Ovary (tissue), 7 donors: ENCODE measurements at regions not wholly inside any gene's neighbourhood (a gene's known extent, or its start where the extent isn't known, plus 50 kb on each side); places are given as distances from the start of the nearest gene placed in this dataset.
"Not testable (repeated sequence)": the region's sequence is repeated elsewhere in the genome, so short reads cannot be mapped to it uniquely, and the experiment has no call there.

ENCODE experiments used
- DNase-seq, 5 donors: peaks; one replicate each; pipeline ENCODE4 v3.0.0-alpha.2; 2019 to 2020
- H3K27ac ChIP-seq, 2 donors: fragments of 200-600 bp; one replicate each; pipeline versions ENCODE4 v1.5.1 to v1.8.0; 2019 to 2022
- H3K27me3 ChIP-seq: fragments of 200-600 bp; one replicate; pipeline ENCODE4 v1.8.0; 2022
- H3K36me3 ChIP-seq: fragments of 200-600 bp; sonication (generic); one replicate; pipeline ENCODE4 v1.5.1; 2019
- H3K4me1 ChIP-seq: one replicate; pipeline ENCODE4 v1.8.1; 2013; ENCODE audit warnings: mild to moderate bottlenecking, moderate library complexity; ENCODE audit not compliant: insufficient read depth
- H3K4me3 ChIP-seq: fragments of 200-600 bp; sonication (generic); one replicate; pipeline ENCODE4 v1.5.1; 2017
- H3K9me3 ChIP-seq, 2 donors: fragments of 200-600 bp in 1 of 2; sonication (generic) in 1 of 2; one replicate each; pipeline versions ENCODE4 v1.5.1 to v1.8.1; 2013 to 2019; ENCODE audit warnings: mild to moderate bottlenecking in 1 of 2, moderate library complexity in 1 of 2
- CTCF ChIP-seq, 3 donors: fragments of 450-650 bp in 2 of 3; fragments of 200-600 bp in 1 of 3; IDR thresholded peaks; one replicate each; pipeline versions ENCODE4 v1.5.1 to v1.8.0; 2016 to 2022; ENCODE audit warnings: antibody characterized with exemption in 3 of 3, mild to moderate bottlenecking in 1 of 3
- EP300 ChIP-seq: sonication (generic); formaldehyde crosslinking; IDR thresholded peaks from one replicate; pipeline ENCODE4 v1.6.1; 2017; ENCODE audit warnings: antibody characterized with exemption
- POLR2A ChIP-seq: fragments of 450-650 bp; IDR thresholded peaks from one replicate; pipeline ENCODE4 v1.6.1; 2017; ENCODE audit warnings: antibody characterized with exemption, mild to moderate bottlenecking, moderate library complexity
- WGBS, 3 donors: extraction: QIAGEN DNeasy Blood & Tissue Kit in 1 of 3; methylation state at CpG; one replicate each; pipeline versions ENCODE4 v1.1.5 to v1.1.7; 2013 to 2017; 5-methylcytosine and 5-hydroxymethylcytosine counted together
- intact Hi-C, 4 donors: fragments of 100-400 bp; cut with DNase I; formaldehyde crosslinking; loops; one replicate each; pipeline versions ENCODE4 v1.11.0 to v1.15.1; 2022 to 2023
- donor health status: DM: no; HTN: no; CAD: no; lungs with moderate emphysema.
- donor health status: DM: no; HTN: no; CAD: no.
- donor health status: Bipolar disorder and iron deficiency.
- donor health status: DM: no; HTN: no; CAD: no.
- donor health status: DM: yes; HTN: yes; CAD: no.

- Histone ChIP-seq H3K4me3 (no peak overlapping the region), H3K4me1 (no peaks in the 10 kb centered on the region), H3K27ac (no peak overlapping the region), H3K36me3 (no peaks in the 10 kb centered on the region), H3K27me3 (no peaks in the 10 kb centered on the region), H3K9me3 (no peaks in the 10 kb centered on the region)
- no peak for DNase-seq
- 7 to 24% (median 9%) methylated on average over 3 of the region's 3 CpGs for WGBS, 3 donors
- intact Hi-C loops = loop anchor here in 1 of 4 donors (5.0 kb wide), 1 partner anchor 916 kb away; no protein-coding TSS in a partner anchor
- no peak for TF ChIP-seq EP300
- no peak for TF ChIP-seq POLR2A
- no peak for TF ChIP-seq CTCF (IDR thresholded peaks at IDR 0.05)
These were observed 714.1 kb downstream of the FSCB start for GRCh38 chr14:43792980-43793379.

- Histone ChIP-seq H3K27me3 (no peaks in the 10 kb centered on the region), H3K36me3 (no peaks in the 10 kb centered on the region), H3K4me1 (no peaks in the 10 kb centered on the region), H3K4me3 (no peak overlapping the region), H3K9me3 (no peaks in the 10 kb centered on the region), H3K27ac (no peak overlapping the region)
- WGBS, 3 donors = 79 to 83% (median 83%) methylated on average over 4 of the region's 4 CpGs
- intact Hi-C loops = loop anchor here in 1 of 4 donors (5.0 kb wide), 1 partner anchor 913 kb away; no protein-coding TSS in a partner anchor
- no peak for TF ChIP-seq POLR2A
- TF ChIP-seq EP300 = no peak
- no peak for TF ChIP-seq CTCF (IDR thresholded peaks at IDR 0.05)
- DNase-seq = no peak
These were observed 716.4 kb downstream of the FSCB start for GRCh38 chr14:43790681-43791080.

GRCh38 chr14:43789458-43789857 is 717.6 kb downstream of the FSCB start:
- intact Hi-C loops = no loop called here
- no peak overlapping the region for H3K4me3 ChIP-seq
- H3K9me3 ChIP-seq = no peaks in the 10 kb centered on the region
- 83 to 90% (median 83%) methylated on average over 2 of the region's 2 CpGs for WGBS, 3 donors
- TF ChIP-seq POLR2A (no peak), CTCF (IDR thresholded peaks at IDR 0.05) (no peak), EP300 (no peak)
- DNase-seq = no peak
- H3K27ac ChIP-seq = no peak overlapping the region
- no peaks in the 10 kb centered on the region for H3K36me3 ChIP-seq
- H3K4me1 ChIP-seq = no peaks in the 10 kb centered on the region
- no peaks in the 10 kb centered on the region for H3K27me3 ChIP-seq

GRCh38 chr14:43786066-43786762 is 720.9 kb downstream of the FSCB start:
- no peak for DNase-seq
- Histone ChIP-seq H3K36me3 (no peaks in the 10 kb centered on the region), H3K4me1 (no peaks in the 10 kb centered on the region), H3K4me3 (no peak overlapping the region), H3K27ac (no peak overlapping the region), H3K9me3 (no peaks in the 10 kb centered on the region), H3K27me3 (no peaks in the 10 kb centered on the region)
- no peak for TF ChIP-seq POLR2A
- no peak for TF ChIP-seq EP300
- no peak for TF ChIP-seq CTCF (IDR thresholded peaks at IDR 0.05)
- intact Hi-C loops = no loop called here
- WGBS, 3 donors = 83 to 89% (median 84%) methylated on average over 13 of the region's 13 CpGs

GRCh38 chr14:43784432-43784831 is 722.7 kb downstream of the FSCB start:
- 93 to 96% (median 95%) methylated on average over 10 of the region's 10 CpGs for WGBS, 3 donors
- H3K9me3 ChIP-seq, intact Hi-C loops: not testable (repeated sequence)

More at GRCh38 chr14:43784432-43784831, 722.7 kb downstream of the FSCB start:
- DNase-seq, H3K36me3 ChIP-seq, H3K4me1 ChIP-seq, H3K27ac ChIP-seq, H3K4me3 ChIP-seq, H3K27me3 ChIP-seq: not testable (repeated sequence)
